ENCODE measurements at regions not wholly inside any gene's neighbourhood (a gene's known extent, or its start where the extent isn't known, plus 50 kb on each side); places are given as distances from the start of the nearest gene placed in this dataset.

- no peaks in the 10 kb centered on the region for H3K36me3 Mint-ChIP-seq (ENCODE audit: insufficient read depth, unreplicated experiment)
- TF ChIP-seq CTCF (IDR thresholded peaks at IDR 0.05; ENCODE audit: unreplicated experiment), result no peak
- H3K9me3 Mint-ChIP-seq (ENCODE audit: low read depth, unreplicated experiment), result no peaks in the 10 kb centered on the region
- no peaks in the 10 kb centered on the region for H3K27me3 Mint-ChIP-seq (ENCODE audit: unreplicated experiment)
- DNase-seq, result no peak
- CTCF ChIA-PET, result no interaction called here
- intact Hi-C loops (cut with micrococcal nuclease; ENCODE audit: unreplicated experiment), result no loop called here
- H3K4me3 Mint-ChIP-seq (ENCODE audit: low read depth, unreplicated experiment), result no peak overlapping the region
- H3K27ac Mint-ChIP-seq (ENCODE audit: unreplicated experiment), result no peak overlapping the region
- H3K4me1 Mint-ChIP-seq (ENCODE audit: low read depth, unreplicated experiment), result no peaks in the 10 kb centered on the region
- no TSS peak for BruUV-seq (replicated peaks)
Observed at GRCh38 chrX:118878977-118879376, 55.4 kb downstream of the ZCCHC12 start.

GRCh38 chrX:118879586-118879985, 56.0 kb downstream of the ZCCHC12 start:
- Mint-ChIP-seq H3K27me3 (ENCODE audit: unreplicated experiment) (peaks cover 4% of the 10 kb centered on the region), H3K36me3 (ENCODE audit: insufficient read depth, unreplicated experiment) (no peaks in the 10 kb centered on the region), H3K4me3 (ENCODE audit: low read depth, unreplicated experiment) (no peak overlapping the region), H3K27ac (ENCODE audit: unreplicated experiment) (no peak overlapping the region), H3K4me1 (ENCODE audit: low read depth, unreplicated experiment) (no peaks in the 10 kb centered on the region), H3K9me3 (ENCODE audit: low read depth, unreplicated experiment) (no peaks in the 10 kb centered on the region)
- intact Hi-C loops (cut with micrococcal nuclease; ENCODE audit: unreplicated experiment), result no loop called here
- TF ChIP-seq CTCF (IDR thresholded peaks at IDR 0.05; ENCODE audit: unreplicated experiment), result no peak
- BruUV-seq (replicated peaks), result no TSS peak
- CTCF ChIA-PET, result no interaction called here
- no peak for DNase-seq

- Mint-ChIP-seq H3K4me3 (ENCODE audit: low read depth, unreplicated experiment) (no peak overlapping the region), H3K9me3 (ENCODE audit: low read depth, unreplicated experiment) (peaks cover 3% of the 10 kb centered on the region), H3K4me1 (ENCODE audit: low read depth, unreplicated experiment) (no peaks in the 10 kb centered on the region), H3K27me3 (ENCODE audit: unreplicated experiment) (peaks cover 26% of the 10 kb centered on the region), H3K36me3 (ENCODE audit: insufficient read depth, unreplicated experiment) (no peaks in the 10 kb centered on the region), H3K27ac (ENCODE audit: unreplicated experiment) (no peak overlapping the region)
- TF ChIP-seq CTCF (IDR thresholded peaks at IDR 0.05; ENCODE audit: unreplicated experiment), result no peak
- no TSS peak for BruUV-seq (replicated peaks)
- CTCF ChIA-PET, result no interaction called here
- no peak for DNase-seq
- intact Hi-C loops (cut with micrococcal nuclease; ENCODE audit: unreplicated experiment), result no loop called here
Observed at GRCh38 chrX:118883994-118884393, 60.4 kb downstream of the ZCCHC12 start.

GRCh38 chrX:118884552-118885138, 61.0 kb downstream of the ZCCHC12 start:
- H3K27me3 Mint-ChIP-seq (ENCODE audit: unreplicated experiment), result peaks cover 26% of the 10 kb centered on the region
- no peaks in the 10 kb centered on the region for H3K4me1 Mint-ChIP-seq (ENCODE audit: low read depth, unreplicated experiment)
- CTCF ChIA-PET, result no interaction called here
- H3K36me3 Mint-ChIP-seq (ENCODE audit: insufficient read depth, unreplicated experiment), result no peaks in the 10 kb centered on the region
- no peak overlapping the region for H3K4me3 Mint-ChIP-seq (ENCODE audit: low read depth, unreplicated experiment)
- peaks cover 3% of the 10 kb centered on the region for H3K9me3 Mint-ChIP-seq (ENCODE audit: low read depth, unreplicated experiment)
- H3K27ac Mint-ChIP-seq (ENCODE audit: unreplicated experiment), result no peak overlapping the region
- DNase-seq, result no peak
- no TSS peak for BruUV-seq (replicated peaks)
- no peak for TF ChIP-seq CTCF (IDR thresholded peaks at IDR 0.05; ENCODE audit: unreplicated experiment)
- intact Hi-C loops (cut with micrococcal nuclease; ENCODE audit: unreplicated experiment), result no loop called here
